NCI-H2196 treated with DMSO at 0.1 percent for 48 hours (cell line): ENCODE measurements at regions not wholly inside any gene's neighbourhood (a gene's known extent, or its start where the extent isn't known, plus 50 kb on each side); places are given as distances from the start of the nearest gene placed in this dataset.
"Not testable (repeated sequence)": the region's sequence is repeated elsewhere in the genome, so short reads cannot be mapped to it uniquely, and the experiment has no call there.

Experiments used
- DNase-seq: peaks from one replicate; lab custom pipeline; 2025; ENCODE audit not compliant: unreplicated experiment; lab: John Stamatoyannopoulos, UW

GRCh38 chr14:105772710-105773250 lies 246.4 kb downstream of the TMEM121 start:
- DNase-seq, result not testable (repeated sequence)

DNA sequence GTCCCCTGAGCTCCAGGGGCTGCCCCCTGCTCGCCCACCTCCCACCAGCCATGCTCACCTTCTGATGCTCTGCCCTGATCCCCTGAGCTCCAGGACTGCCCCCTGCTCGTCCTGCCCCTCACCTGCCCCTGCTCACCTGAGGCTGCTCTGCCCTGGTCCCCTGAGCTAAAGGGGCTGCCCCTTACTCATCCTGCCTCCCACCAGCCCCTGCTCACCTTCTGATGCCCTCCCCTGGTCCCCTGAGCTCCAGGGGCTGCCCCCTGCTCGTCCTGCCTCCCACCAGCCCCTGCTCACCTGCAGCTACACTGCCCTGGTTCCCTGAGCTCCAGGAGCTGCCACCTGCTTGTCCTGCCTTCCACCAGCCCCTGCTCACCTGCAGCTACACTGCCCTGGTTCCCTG lies 247.2 kb downstream of the TMEM121 start:
- no peak for DNase-seq

DNA sequence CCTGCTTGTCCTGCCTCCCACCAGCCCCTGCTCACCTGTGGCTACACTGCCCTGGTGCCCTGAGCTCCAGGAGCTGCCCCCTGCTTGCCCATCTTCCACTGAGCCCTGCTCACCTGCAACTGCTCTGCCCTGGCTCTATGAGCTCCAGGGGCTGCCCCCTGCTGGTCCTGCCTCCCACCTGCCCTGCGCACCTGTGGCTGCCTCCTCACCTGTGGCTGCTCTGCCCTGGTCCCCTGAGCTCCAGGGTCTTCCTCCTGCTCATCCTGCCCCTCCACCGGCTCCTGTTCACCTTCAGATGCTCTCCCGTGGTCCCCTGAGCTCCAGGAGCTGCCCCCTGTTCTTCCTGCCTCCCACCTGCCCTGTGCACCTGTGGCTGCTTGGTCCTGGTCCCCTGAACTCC lies 247.6 kb downstream of the TMEM121 start:
- no peak for DNase-seq

DNA sequence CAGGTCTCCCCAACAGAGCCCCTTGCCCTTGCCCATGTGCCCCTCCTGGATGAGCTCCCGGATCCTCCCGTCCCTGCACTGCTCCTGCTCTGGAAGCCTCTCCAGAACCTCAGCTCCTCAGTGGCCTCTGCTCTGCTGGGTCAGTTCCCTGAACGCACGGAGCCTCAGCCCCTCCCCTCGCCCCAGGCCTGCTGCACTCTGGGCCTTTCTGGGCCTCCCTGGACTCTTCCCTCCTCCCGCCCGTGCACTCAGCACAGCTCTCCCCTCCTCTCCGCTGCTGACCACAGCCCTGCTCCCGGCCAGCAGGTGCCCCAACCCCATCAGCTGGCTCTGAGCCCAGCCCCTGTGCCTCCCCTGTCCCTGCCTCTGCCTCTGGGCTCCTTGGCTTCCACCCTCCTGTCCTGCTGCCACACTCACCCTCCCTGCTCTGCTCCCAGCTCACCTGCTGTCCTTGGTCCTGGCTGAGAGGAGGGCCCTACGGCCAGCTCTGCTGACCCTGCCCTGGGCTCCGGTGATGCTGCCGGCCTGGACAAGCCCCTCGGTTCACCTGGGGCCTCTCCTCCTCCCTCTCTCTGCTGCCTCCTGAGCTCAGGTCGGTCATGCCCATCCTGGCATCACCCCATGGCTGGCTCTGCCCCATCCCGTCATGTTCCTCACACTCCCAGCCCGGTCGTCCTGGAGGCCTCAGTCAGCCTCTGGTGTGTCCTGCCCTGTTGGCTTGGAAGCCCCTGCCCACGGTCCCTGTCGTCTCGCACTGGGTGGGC lies 248.4 kb downstream of the TMEM121 start:
- DNase-seq, result not testable (repeated sequence)

GRCh38 chr14:105775349-105775923 lies 249.1 kb downstream of the TMEM121 start:
- not testable (repeated sequence) for DNase-seq

GRCh38 chr14:105776112-105776511 lies 249.7 kb downstream of the TMEM121 start:
- DNase-seq, result not testable (repeated sequence)

GRCh38 chr14:105776924-105777323 lies 250.5 kb downstream of the TMEM121 start:
- DNase-seq, result no peak

GRCh38 chr14:105783707-105784106 lies 257.3 kb downstream of the TMEM121 start:
- DNase-seq, result no peak

- no peak for DNase-seq
These were observed 267.5 kb downstream of the TMEM121 start for GRCh38 chr14:105793836-105794235.

GRCh38 chr14:105797546-105797945 lies 271.2 kb downstream of the TMEM121 start:
- DNase-seq, result no peak

DNA sequence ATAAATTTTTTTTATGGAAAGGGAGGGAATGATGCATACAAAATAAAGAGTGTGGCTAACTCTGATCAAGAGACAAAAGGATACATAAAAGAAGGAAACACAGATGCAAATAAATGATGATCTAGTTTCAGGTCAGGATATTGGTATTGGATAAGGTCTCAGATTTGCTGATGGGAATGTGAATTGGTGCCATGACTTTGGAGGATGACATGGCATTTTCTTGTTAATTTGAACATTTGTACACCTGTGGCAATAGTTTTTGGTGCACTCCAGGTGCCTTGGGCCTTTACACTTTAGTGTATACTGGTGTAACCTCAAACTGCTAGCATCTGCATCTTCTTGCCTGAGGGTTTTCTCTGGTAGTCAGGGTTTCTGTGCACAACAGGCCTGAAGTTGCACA lies 279.3 kb downstream of the TMEM121 start:
- no peak for DNase-seq

DNA sequence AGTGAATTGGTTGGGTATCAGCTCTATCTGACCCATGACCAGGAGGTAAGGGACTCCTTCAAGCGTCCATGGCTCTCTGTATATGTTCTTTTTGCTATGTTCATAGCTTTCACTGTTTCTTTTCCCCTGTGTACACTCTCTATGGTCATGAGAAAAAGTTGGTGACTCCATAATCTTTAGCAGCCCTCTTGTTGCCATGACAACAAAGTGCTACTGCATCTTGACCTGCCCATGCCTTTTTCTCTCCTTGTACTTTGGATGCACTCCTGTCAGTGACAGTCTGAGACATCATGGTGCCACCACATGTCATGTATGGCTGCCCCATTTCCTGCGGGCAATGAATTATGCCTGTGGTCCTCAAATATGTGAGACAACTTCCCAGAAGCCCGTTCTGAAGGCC lies 280.2 kb downstream of the TMEM121 start:
- no peak for DNase-seq

GRCh38 chr14:105817971-105818711 lies 291.8 kb downstream of the TMEM121 start:
- DNase-seq, result no peak

DNA sequence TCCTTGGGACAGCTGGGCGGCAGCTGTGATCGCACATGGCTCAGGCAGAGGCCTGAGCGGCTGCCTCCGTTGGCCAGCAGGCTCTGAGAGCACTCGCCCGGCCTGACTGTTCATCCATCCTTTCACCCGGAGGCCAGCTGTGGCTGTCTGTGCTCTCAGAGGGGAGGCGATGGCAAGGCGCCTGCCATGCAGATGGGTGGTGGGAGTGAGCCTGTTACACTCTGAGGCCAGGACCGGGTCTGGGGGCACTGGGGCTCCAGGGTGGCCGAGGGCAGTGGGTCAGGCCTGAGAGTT lies 292.3 kb downstream of the TMEM121 start:
- DNase-seq, result no peak

DNA sequence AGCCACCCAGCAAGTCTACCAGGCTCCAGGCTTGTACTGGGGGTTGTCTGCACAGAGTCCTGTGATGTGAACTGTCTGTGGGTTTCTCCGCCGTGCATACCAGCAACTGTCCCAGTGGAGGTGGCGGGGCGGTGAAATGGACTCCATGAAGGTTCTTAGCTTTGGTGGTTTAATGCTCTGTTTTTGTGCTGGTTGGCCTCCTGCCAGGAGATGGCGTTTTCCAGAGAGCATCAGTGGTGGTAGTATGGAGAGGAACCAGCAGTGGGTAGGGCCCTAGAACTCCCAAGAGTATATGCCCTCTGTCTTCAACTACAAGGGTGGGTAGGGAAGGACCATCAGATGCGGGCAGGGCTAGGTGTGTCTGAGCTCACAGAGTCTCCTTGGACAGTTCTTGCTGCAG lies 303.8 kb downstream of the TMEM121 start:
- no peak for DNase-seq

DNA sequence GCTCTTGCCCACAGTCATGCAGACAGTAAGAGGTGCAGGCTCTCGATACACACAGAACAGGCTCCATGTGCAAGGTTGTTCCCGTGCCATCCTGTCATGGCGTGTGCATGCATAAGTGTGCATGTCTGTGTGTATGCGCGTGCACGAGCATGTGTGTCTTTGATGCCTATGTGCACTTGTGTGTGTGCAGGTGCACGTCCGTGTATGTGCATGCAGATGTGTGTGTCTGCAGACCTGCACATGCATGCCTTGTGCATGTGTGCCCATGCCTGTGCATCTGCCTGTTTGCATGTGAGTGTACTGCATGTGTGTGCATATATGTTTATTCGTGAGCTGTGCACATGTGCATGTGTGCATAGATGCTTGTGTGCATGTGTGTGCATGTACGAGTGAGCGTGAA lies 309.8 kb downstream of the TMEM121 start:
- no peak for DNase-seq

DNA sequence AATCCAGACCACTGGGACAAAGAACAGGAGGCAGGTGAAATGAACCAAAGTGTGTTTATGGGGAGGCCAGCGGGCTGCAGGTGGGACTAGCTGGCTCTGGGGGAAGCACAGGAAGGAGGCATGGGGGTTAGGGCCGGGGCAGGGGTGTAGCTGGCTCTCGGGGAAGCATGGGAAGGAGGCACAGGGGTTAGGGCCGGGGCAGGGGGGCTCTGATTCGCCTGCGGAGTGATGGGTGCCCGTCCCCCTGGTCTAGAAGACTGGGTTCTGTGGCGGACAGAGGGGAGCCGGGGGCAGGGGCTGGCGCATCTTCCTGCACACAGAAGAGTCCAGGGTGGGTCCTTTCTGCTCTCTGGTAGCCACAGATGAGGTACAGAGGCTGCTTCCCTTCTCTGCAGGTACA lies 310.3 kb downstream of the TMEM121 start:
- no peak for DNase-seq

GRCh38 chr14:105837349-105838063 lies 311.1 kb downstream of the TMEM121 start:
- DNase-seq, result no peak

DNA sequence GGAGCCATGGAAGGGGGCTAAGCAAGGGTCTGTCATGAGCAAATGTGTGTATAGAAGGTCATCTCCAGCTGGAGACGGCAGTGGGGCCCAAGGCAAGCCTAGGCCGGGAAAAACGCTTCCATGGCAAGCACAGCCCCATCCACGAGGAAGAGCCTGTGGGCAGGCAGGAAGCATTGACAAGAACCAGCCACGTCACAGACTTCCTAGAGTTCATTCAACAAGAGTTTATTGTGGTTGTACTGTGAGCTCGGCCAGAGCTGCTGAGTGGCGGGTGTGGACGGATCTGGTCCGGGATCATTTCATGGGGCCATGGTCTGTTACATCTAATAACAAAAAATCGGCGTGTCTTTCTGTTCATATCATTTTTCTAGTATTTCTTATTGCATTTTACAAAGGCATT lies 311.7 kb downstream of the TMEM121 start:
- no peak for DNase-seq

DNA sequence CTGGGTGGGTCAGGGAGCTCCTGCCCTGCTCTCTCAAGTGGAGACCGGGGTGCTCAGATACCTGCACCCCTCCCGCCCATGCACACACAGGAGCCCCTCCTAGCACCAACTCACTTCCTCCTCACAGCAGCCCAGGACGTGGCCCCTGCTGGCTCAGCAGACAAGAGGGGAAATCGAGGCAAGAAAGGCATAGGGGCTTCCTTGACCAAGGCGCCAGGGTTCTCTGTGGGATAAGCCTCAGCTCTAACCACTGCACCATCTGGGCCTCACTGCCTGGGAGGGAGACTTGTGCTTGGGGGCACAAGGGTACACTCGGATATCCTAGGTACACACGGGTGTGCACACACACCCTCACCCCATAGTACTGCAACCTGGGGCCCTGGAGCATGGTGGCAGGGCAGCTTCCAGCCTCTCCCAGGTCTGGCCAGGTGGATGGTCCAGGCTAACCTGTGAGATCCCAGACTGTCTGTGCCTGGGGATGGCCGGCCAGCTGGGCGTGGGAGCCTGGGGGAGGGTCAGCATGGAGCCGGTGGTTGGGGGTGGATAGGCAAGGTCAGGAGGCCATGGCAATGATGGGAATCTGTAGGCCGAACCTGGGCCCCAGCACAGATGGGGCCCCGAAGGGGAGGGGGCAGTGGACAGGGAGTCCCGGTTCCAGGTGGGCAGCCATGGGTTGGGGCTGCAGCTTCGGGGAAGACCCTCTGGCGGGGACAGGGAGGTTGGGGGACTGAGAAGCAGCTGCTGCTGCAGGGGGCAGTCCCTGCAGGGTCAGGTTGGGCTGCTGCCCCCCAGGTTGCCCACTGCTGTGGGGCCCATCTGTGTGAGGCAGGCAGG lies 312.4 kb downstream of the TMEM121 start:
- DNase-seq, result no peak
